ENCODE measurements at regions not wholly inside any gene's neighbourhood (a gene's known extent, or its start where the extent isn't known, plus 50 kb on each side); places are given as distances from the start of the nearest gene placed in this dataset.

DNA sequence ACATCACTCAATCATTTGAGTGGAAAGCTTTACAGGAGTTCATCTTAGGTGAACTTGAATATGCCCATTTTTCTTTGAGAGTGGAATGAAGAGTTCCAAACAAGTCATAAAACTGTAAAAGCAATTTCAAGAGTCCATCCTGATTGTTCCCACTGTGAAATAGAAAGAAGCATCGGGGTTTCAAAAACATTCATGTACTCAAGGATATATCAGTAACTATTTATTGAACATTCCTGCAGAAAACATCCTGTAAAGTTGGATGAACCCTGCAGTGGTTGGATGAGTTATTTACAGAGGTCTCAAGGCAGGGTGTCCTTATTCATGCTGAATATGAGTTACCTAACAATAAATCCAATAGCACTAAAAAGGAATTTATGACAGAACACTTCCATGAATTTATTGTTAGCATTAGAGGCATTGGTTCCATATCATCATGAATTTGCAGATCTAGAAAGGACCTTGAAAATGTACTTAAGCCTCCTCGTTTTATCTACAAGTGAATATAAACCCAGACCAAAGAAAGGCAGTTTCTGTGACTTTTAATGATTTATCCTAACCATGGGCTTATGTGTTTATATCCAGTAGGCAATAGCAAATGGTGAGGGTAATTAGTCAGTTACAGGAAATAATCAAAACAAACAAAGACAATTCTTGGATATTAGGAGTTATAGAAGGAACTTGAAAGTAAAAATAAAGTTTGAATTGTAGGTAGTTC lies 361.9 kb upstream of the KCNMB2 start:
- TF ChIP-seq, protein P1, sequence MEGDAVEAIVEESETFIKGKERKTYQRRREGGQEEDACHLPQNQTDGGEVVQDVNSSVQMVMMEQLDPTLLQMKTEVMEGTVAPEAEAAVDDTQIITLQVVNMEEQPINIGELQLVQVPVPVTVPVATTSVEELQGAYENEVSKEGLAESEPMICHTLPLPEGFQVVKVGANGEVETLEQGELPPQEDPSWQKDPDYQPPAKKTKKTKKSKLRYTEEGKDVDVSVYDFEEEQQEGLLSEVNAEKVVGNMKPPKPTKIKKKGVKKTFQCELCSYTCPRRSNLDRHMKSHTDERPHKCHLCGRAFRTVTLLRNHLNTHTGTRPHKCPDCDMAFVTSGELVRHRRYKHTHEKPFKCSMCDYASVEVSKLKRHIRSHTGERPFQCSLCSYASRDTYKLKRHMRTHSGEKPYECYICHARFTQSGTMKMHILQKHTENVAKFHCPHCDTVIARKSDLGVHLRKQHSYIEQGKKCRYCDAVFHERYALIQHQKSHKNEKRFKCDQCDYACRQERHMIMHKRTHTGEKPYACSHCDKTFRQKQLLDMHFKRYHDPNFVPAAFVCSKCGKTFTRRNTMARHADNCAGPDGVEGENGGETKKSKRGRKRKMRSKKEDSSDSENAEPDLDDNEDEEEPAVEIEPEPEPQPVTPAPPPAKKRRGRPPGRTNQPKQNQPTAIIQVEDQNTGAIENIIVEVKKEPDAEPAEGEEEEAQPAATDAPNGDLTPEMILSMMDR (IDR thresholded peaks at IDR 0.05): no peak
- Mint-ChIP-seq H3K9me3 (no peaks in the 10 kb centered on the region), H3K27me3 (no peaks in the 10 kb centered on the region), H3K36me3 (ENCODE audit: low read depth) (no peaks in the 10 kb centered on the region), H3K4me1 (ENCODE audit: low read depth) (no peaks in the 10 kb centered on the region), H3K4me3 (no peak overlapping the region), H3K27ac (no peak overlapping the region)
- no peaks in the 10 kb centered on the region for H3K4me1 ChIP-seq (ENCODE audit: insufficient read depth, low read length)
- no peak for ATAC-seq (ENCODE audit: poor library complexity)
- no peak for DNase-seq
- H3K9me3 ChIP-seq (ENCODE audit: control insufficient read depth in 1 of 2, insufficient read depth in 1 of 2, low read length in 2 of 2): no peaks in the 10 kb centered on the region
- H3K27ac ChIP-seq (ENCODE audit: low read depth in 1 of 2, low read length in 2 of 2): no peak overlapping the region
- no peaks in the 10 kb centered on the region for H3K36me3 ChIP-seq (ENCODE audit: insufficient read depth, low read length)
- CTCF ChIA-PET: interaction anchor here (0.5 to 1.0 kb wide), 2 partner anchors 35 to 814 kb away, joined by 3 to 4 read pairs; no protein-coding TSS in a partner anchor
- POLR2A ChIA-PET: interaction anchor here (0.5 kb wide), 1 partner anchor 445 kb away, joined by 3 read pairs; no protein-coding TSS in a partner anchor
- H3K4me3 ChIP-seq (ENCODE audit: low read length): no peak overlapping the region
- no peaks in the 10 kb centered on the region for H3K27me3 ChIP-seq (ENCODE audit: control insufficient read depth in 1 of 2, insufficient read depth in 2 of 2, low read length in 2 of 2)
- intact Hi-C loops (cut with DNase I, micrococcal nuclease): no loop called here

DNA sequence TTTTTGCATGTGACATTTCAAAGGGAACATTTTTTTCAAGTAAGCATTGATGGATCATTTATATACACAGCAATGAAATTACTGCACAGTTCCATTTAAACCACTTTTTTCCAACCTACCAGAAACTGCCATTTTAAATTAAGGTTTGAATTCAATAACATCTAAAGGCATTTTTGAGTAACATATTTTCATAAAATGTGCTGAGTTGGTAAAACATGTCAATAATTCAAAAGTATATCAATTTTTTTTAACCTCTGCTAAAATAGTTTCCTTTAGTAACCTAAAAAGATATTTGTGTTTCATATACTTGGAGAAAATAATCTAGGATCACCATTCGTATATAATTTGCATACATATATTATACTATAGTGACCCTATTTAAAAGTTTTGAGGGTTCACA lies 355.1 kb upstream of the KCNMB2 start:
- H3K4me1 ChIP-seq (ENCODE audit: insufficient read depth, low read length): no peaks in the 10 kb centered on the region
- H3K9me3 ChIP-seq (ENCODE audit: control insufficient read depth in 1 of 2, insufficient read depth in 1 of 2, low read length in 2 of 2): no peaks in the 10 kb centered on the region
- POLR2A ChIA-PET: no interaction called here
- H3K27ac ChIP-seq (ENCODE audit: low read depth in 1 of 2, low read length in 2 of 2): no peak overlapping the region
- intact Hi-C loops (cut with DNase I, micrococcal nuclease): no loop called here
- no peak for DNase-seq
- TF ChIP-seq, protein P1 (IDR thresholded peaks at IDR 0.05): no peak
- CTCF ChIA-PET: no interaction called here
- H3K4me3 Mint-ChIP-seq: no peak overlapping the region
- ATAC-seq (ENCODE audit: poor library complexity): no peak
- no peaks in the 10 kb centered on the region for H3K36me3 Mint-ChIP-seq (ENCODE audit: low read depth)
- no peaks in the 10 kb centered on the region for H3K9me3 Mint-ChIP-seq
- no peak overlapping the region for H3K4me3 ChIP-seq (ENCODE audit: low read length)
- no peaks in the 10 kb centered on the region for H3K27me3 Mint-ChIP-seq
- H3K4me1 Mint-ChIP-seq (ENCODE audit: low read depth): no peaks in the 10 kb centered on the region
- H3K36me3 ChIP-seq (ENCODE audit: insufficient read depth, low read length): no peaks in the 10 kb centered on the region
- H3K27me3 ChIP-seq (ENCODE audit: control insufficient read depth in 1 of 2, insufficient read depth in 2 of 2, low read length in 2 of 2): no peaks in the 10 kb centered on the region
- no peak overlapping the region for H3K27ac Mint-ChIP-seq

GRCh38 chr3:178181784-178182183 lies 354.5 kb upstream of the KCNMB2 start:
- no peaks in the 10 kb centered on the region for H3K9me3 Mint-ChIP-seq
- POLR2A ChIA-PET: no interaction called here
- TF ChIP-seq, protein P1 (IDR thresholded peaks at IDR 0.05): no peak
- no peaks in the 10 kb centered on the region for H3K36me3 Mint-ChIP-seq (ENCODE audit: low read depth)
- no peak for DNase-seq
- H3K27ac Mint-ChIP-seq: no peak overlapping the region
- Histone ChIP-seq H3K27me3 (ENCODE audit: control insufficient read depth in 1 of 2, insufficient read depth in 2 of 2, low read length in 2 of 2) (no peaks in the 10 kb centered on the region), H3K4me1 (ENCODE audit: insufficient read depth, low read length) (no peaks in the 10 kb centered on the region), H3K9me3 (ENCODE audit: control insufficient read depth in 1 of 2, insufficient read depth in 1 of 2, low read length in 2 of 2) (no peaks in the 10 kb centered on the region), H3K27ac (ENCODE audit: low read depth in 1 of 2, low read length in 2 of 2) (no peak overlapping the region), H3K36me3 (ENCODE audit: insufficient read depth, low read length) (no peaks in the 10 kb centered on the region), H3K4me3 (ENCODE audit: low read length) (no peak overlapping the region)
- no peak for ATAC-seq (ENCODE audit: poor library complexity)
- CTCF ChIA-PET: no interaction called here
- intact Hi-C loops (cut with DNase I, micrococcal nuclease): no loop called here
- H3K4me1 Mint-ChIP-seq (ENCODE audit: low read depth): no peaks in the 10 kb centered on the region
- H3K4me3 Mint-ChIP-seq: no peak overlapping the region
- no peaks in the 10 kb centered on the region for H3K27me3 Mint-ChIP-seq
